H7 (cell line): ENCODE measurements at regions not wholly inside any gene's neighbourhood (a gene's known extent, or its start where the extent isn't known, plus 50 kb on each side); places are given as distances from the start of the nearest gene placed in this dataset.

Experiments
- DNase-seq: peaks from one replicate; pipeline ENCODE4 v3.0.0; 2012
- H3K27me3 ChIP-seq: 2 replicates; pipeline ENCODE4 v1.6.0; 2011; ENCODE audit warnings: mild to moderate bottlenecking, low read length; ENCODE audit not compliant: control insufficient read depth, insufficient read depth
- H3K36me3 ChIP-seq: replicated peaks from 2 replicates; pipeline ENCODE4 v1.5.1; 2011; ENCODE audit warnings: low read length; ENCODE audit not compliant: control insufficient read depth, insufficient read depth
- H3K4me3 ChIP-seq: 2 replicates; pipeline ENCODE4 v1.5.1; 2011; ENCODE audit warnings: low read depth, mild to moderate bottlenecking, control low read depth, low read length, moderate library complexity; ENCODE audit not compliant: insufficient read depth

- Histone ChIP-seq H3K4me3 (no peak overlapping the region), H3K36me3 (no peaks in the 10 kb centered on the region), H3K27me3 (no peaks in the 10 kb centered on the region)
- no peak for DNase-seq
Measured at GRCh38 chr1:58156831-58157230, 389.7 kb downstream of the OMA1 start.

- Histone ChIP-seq H3K27me3 (no peaks in the 10 kb centered on the region), H3K36me3 (no peaks in the 10 kb centered on the region), H3K4me3 (no peak overlapping the region)
- no peak for DNase-seq
Measured at GRCh38 chr1:58156124-58156468, 390.4 kb downstream of the OMA1 start.

DNA sequence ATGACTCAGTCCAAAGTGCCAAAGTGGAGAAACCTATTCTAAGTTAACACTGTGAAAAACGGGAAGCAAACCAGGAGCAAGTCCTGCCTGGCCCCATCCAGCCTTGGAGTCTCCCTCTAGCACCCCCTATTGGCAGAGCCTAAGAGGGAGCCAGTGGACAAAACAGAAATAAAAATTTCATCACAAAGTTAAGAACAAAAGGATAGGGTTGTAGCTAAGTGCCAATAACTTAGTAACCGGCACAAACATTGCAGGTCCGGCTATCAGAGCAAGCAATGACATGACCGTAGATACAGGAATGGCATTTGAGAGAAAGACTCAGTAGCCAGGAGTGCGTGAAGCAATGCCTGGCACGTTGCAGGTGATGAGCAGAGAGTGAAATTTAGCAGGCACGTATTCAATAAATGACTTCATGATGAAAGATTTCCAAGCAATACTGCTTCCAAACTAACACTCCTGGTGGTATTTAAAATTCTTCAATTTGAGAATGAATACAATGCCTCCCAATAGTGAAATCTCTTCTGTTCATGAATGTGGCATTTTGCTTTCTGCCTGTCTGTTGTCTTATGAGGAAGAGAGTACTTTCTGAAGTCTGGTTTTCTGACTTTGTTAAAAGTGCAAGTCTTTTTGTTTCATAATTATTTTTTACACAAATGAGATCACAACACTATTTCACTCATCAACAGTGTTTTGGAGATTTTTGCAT is 391.0 kb downstream of the OMA1 start:
- no peaks in the 10 kb centered on the region for H3K36me3 ChIP-seq
- peak; percentile 18 for DNase-seq
- no peak overlapping the region for H3K4me3 ChIP-seq
- H3K27me3 ChIP-seq = no peaks in the 10 kb centered on the region

DNA sequence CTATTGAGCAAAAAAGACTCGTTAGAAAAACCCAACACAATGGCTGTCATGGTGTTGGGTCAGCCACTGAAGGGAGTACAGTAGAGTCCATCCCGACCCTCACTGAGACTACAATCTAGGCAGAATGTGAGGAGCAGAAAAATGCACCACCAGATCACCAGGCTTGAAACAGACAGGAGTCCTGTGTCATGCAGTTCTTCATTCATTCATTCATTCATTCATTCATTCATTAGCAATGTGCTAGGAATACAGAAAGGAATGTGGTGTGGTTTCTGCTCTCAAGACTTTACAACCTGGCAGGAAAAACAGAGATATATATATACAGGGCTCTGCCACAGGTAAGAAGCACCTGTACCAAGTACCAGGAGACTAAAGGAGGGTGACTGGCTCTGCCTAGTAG is 392.3 kb downstream of the OMA1 start:
- H3K4me3 ChIP-seq = no peak overlapping the region
- H3K36me3 ChIP-seq = no peaks in the 10 kb centered on the region
- no peaks in the 10 kb centered on the region for H3K27me3 ChIP-seq
- DNase-seq = no peak

DNA sequence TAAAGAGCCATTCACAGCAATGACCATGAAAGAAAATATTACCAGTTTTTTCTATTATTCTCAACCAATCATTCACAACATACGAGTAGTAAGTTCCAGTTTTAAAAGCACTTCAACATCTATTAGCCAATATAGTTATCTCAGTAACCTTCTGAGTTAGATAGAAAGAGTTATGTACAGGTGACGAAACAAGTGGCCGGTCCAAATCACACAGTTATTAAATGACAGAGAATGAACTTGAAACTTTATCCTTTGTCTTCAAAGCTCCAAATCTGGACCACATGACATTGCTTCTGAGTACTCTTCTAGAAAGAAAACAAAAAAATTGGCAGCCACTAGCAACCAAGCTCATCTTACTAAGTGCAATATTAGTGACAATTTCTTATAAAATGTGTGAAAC is 393.8 kb downstream of the OMA1 start:
- Histone ChIP-seq H3K36me3 (no peaks in the 10 kb centered on the region), H3K4me3 (no peak overlapping the region), H3K27me3 (no peaks in the 10 kb centered on the region)
- DNase-seq = no peak

DNA sequence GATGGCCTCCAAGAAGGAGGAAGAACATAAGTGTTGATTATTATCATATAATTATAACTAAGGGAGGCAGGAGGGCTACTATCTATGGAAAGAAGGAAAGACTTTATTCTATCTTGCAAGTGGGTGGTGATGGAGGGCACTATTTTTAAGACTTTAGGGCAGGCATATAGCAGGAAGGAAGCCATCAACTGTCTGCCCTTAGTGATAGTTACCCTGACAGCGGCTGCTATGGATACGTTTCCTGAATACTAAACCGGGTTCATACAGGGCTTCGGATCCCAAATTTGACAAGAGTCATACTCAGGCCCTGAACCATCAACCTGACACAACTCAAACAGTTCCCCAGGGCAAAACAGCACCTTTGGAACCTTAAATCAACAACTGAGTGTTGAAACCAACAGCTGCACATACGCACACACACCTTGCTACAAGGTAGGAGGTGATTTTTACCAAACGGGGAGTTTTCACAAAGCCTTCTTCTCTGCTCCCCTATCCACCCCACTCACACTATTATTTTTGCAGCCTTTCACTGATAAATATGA is 397.2 kb downstream of the OMA1 start:
- Histone ChIP-seq H3K4me3 (no peak overlapping the region), H3K27me3 (no peaks in the 10 kb centered on the region), H3K36me3 (no peaks in the 10 kb centered on the region)
- DNase-seq = no peak

GRCh38 chr1:58144698-58145270 is 401.7 kb downstream of the OMA1 start:
- H3K4me3 ChIP-seq = no peak overlapping the region
- H3K27me3 ChIP-seq = no peaks in the 10 kb centered on the region
- DNase-seq = no peak
- H3K36me3 ChIP-seq = no peaks in the 10 kb centered on the region

- no peak for DNase-seq
- H3K36me3 ChIP-seq = no peaks in the 10 kb centered on the region
- no peak overlapping the region for H3K4me3 ChIP-seq
- H3K27me3 ChIP-seq = no peaks in the 10 kb centered on the region
Measured at GRCh38 chr1:58143972-58144697, 402.4 kb downstream of the OMA1 start.

DNA sequence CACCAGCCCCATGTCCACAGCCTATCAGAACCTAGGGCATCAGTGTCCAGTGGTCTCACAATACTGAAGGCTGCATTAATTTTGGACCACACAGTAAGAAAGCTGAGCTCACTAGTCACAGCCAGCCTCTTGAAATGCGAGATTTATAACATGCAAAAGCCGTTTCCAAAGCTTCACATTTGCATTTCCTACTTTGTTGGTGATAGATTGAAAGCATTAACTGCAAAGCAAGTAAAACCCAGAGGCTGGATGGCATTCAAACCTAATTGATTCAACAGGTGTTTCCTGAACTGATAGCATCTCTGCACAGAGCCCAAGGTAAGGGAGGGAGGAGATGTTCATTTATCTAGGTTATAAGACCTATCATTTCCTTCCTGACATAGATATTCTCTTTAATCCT is 410.1 kb downstream of the OMA1 start:
- no peaks in the 10 kb centered on the region for H3K36me3 ChIP-seq
- H3K4me3 ChIP-seq = no peak overlapping the region
- DNase-seq = no peak
- H3K27me3 ChIP-seq = no peaks in the 10 kb centered on the region

DNA sequence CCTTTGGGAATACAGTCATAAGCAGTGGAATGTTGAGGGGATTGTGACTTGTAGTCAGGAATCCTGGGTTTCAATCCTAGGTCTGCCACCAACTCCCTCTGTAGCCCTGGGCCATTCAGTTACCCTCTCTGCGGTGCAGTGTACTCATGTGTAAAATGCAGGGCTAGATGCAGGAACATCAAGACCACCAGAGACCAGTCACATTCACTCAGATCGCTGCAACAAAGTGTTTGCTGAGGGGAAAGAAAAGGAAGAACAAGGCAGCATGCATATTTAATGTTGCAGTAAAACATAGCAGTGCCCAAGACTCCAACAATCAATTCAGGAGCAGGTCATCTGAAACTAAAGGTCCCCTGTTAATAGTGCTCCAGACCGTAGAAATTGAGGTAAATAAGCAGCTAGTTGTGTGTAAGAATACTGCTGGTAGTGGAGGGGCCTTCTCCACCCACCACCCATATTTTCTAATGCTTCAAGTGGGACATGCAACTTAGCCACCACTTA is 410.7 kb downstream of the OMA1 start:
- no peak overlapping the region for H3K4me3 ChIP-seq
- no peaks in the 10 kb centered on the region for H3K27me3 ChIP-seq
- H3K36me3 ChIP-seq = no peaks in the 10 kb centered on the region
- DNase-seq = no peak

- DNase-seq = no peak
- Histone ChIP-seq H3K4me3 (no peak overlapping the region), H3K36me3 (no peaks in the 10 kb centered on the region), H3K27me3 (no peaks in the 10 kb centered on the region)
Measured at GRCh38 chr1:58133562-58133961, 413.0 kb downstream of the OMA1 start.

DNA sequence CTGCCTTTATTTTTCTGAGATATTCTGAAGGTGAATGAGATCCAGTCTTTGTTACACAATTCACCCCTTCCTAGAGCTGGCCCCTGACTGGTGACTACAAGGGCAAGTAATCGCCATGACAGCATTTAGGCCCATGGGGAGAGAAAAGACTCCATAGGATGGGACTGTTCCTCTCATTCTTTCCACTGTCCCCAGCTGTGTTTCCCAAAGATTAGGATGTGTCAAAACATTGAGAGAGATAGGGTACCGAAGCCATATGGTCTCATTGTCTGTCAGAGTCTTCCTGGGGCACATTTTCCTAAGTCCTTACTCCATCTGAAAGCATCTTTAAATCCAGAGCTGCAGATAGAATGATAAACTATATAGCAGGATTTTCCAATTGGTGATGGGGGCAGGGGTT is 423.5 kb downstream of the OMA1 start:
- H3K4me3 ChIP-seq = no peak overlapping the region
- DNase-seq = no peak
- no peaks in the 10 kb centered on the region for H3K36me3 ChIP-seq

GRCh38 chr1:58119971-58120370 is 426.6 kb downstream of the OMA1 start:
- H3K27me3 ChIP-seq = no peaks in the 10 kb centered on the region
- H3K36me3 ChIP-seq = no peaks in the 10 kb centered on the region
- no peak for DNase-seq
- H3K4me3 ChIP-seq = no peak overlapping the region

More for the DNA sequence above, 423.5 kb downstream of the OMA1 start:
- H3K27me3 ChIP-seq = no peaks in the 10 kb centered on the region

GRCh38 chr1:58116284-58116683 is 430.2 kb downstream of the OMA1 start:
- no peaks in the 10 kb centered on the region for H3K27me3 ChIP-seq

GRCh38 chr1:58109646-58110200 is 436.8 kb downstream of the OMA1 start:
- H3K27me3 ChIP-seq = no peaks in the 10 kb centered on the region
- H3K36me3 ChIP-seq = no peaks in the 10 kb centered on the region
- no peak overlapping the region for H3K4me3 ChIP-seq
- DNase-seq = no peak

More at GRCh38 chr1:58116284-58116683, 430.2 kb downstream of the OMA1 start:
- Histone ChIP-seq H3K36me3 (no peaks in the 10 kb centered on the region), H3K4me3 (no peak overlapping the region)
- DNase-seq = no peak
